ENCODE measurements at regions not wholly inside any gene's neighbourhood (a gene's known extent, or its start where the extent isn't known, plus 50 kb on each side); places are given as distances from the start of the nearest gene placed in this dataset.
"Not testable (repeated sequence)": the region's sequence is repeated elsewhere in the genome, so short reads cannot be mapped to it uniquely, and the experiment has no call there.

GRCh38 chr1:165114022-165114888, 242.3 kb downstream of the LMX1A start:
- DNase-seq (ENCODE audit: extremely low read depth, low read depth): no peak

GRCh38 chr1:165112260-165112659, 244.3 kb downstream of the LMX1A start:
- no peak for TF ChIP-seq CTCF (IDR thresholded peaks at IDR 0.05; ENCODE audit: low read depth, low read length)
- DNase-seq (ENCODE audit: extremely low read depth, low read depth): no peak

More at GRCh38 chr1:165114022-165114888, 242.3 kb downstream of the LMX1A start:
- TF ChIP-seq CTCF (IDR thresholded peaks at IDR 0.05; ENCODE audit: low read depth, low read length): peak; percentile 55

- TF ChIP-seq CTCF (IDR thresholded peaks at IDR 0.05; ENCODE audit: low read depth, low read length): no peak
- no peak for DNase-seq (ENCODE audit: extremely low read depth, low read depth)
Observed at GRCh38 chr1:165109013-165109412, 247.5 kb downstream of the LMX1A start.

- DNase-seq (ENCODE audit: extremely low read depth, low read depth): not testable (repeated sequence)
Observed at GRCh38 chr1:165092542-165093162, 263.9 kb downstream of the LMX1A start.

- TF ChIP-seq CTCF (IDR thresholded peaks at IDR 0.05; ENCODE audit: low read depth, low read length): no peak
- DNase-seq (ENCODE audit: extremely low read depth, low read depth): no peak
Observed at GRCh38 chr1:165080253-165080896, 276.1 kb downstream of the LMX1A start.

GRCh38 chr1:165078391-165078790, 278.1 kb downstream of the LMX1A start:
- no peak for DNase-seq (ENCODE audit: extremely low read depth, low read depth)
- TF ChIP-seq CTCF (IDR thresholded peaks at IDR 0.05; ENCODE audit: low read depth, low read length): no peak

- DNase-seq (ENCODE audit: extremely low read depth, low read depth): no peak
- peak; percentile 71 for TF ChIP-seq CTCF (IDR thresholded peaks at IDR 0.05; ENCODE audit: low read depth, low read length)
Observed at GRCh38 chr1:165075725-165076370, 280.7 kb downstream of the LMX1A start.
